SK-N-SH treated with all-trans-retinoic acid at 6 μM for 48 hours (cell line): ENCODE measurements at regions not wholly inside any gene's neighbourhood (a gene's known extent, or its start where the extent isn't known, plus 50 kb on each side); places are given as distances from the start of the nearest gene placed in this dataset.

Experiments
- TCF4 ChIP-seq: fragments of 250-450 bp; sonication (Bioruptor Pico); IDR thresholded peaks from 2 replicates; pipeline ENCODE4 v1.8.0; 2021; ENCODE audit warnings: mild to moderate bottlenecking, moderate library complexity, borderline replicate concordance
- ZC3H10 ChIP-seq: fragments of 250-450 bp; sonication (Bioruptor Pico); IDR thresholded peaks from 2 replicates; pipeline ENCODE4 v1.5.1; 2021; ENCODE audit warnings: mild to moderate bottlenecking, moderate library complexity

DNA sequence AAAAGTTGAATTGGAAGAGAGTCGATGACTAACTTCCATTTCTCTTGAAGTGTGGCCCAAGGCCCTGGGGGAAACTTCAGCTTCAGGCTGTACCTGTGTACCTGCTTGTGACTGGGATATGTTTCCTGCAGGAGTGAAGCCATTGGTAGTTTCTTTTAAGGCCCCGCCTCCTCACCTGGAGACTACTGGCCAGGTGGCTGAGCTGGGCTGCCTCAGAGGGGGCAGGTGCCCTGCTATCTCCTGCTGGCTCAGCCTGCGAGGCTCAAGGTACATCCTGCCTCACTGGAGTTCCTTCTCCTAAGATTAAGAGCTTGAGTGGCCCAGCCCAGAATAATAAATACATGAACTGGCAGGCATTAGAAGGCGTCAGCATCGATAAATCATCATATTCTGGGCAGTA, 121.6 kb upstream of the ROPN1 start:
- TF ChIP-seq ZC3H10 (CRISPR knock-in tag) (no peak), TCF4 (CRISPR knock-in tag) (no peak)
